NCI-H526 (cell line): ENCODE measurements at regions not wholly inside any gene's neighbourhood (a gene's known extent, or its start where the extent isn't known, plus 50 kb on each side); places are given as distances from the start of the nearest gene placed in this dataset.
"Not testable (repeated sequence)": the region's sequence is repeated elsewhere in the genome, so short reads cannot be mapped to it uniquely, and the experiment has no call there.

Experiments used
- DNase-seq, 2 experiments: peaks; one replicate each; lab custom pipeline; 2025; lab: John Stamatoyannopoulos, UW

- DNase-seq = no peak
These were observed 110.8 kb upstream of the SMURF2 start for GRCh38 chr17:64772845-64773299.

GRCh38 chr17:64771980-64772844, 110.1 kb upstream of the SMURF2 start:
- no peak for DNase-seq

- DNase-seq = no peak
These were observed 107.6 kb upstream of the SMURF2 start for GRCh38 chr17:64769712-64770111.

DNA sequence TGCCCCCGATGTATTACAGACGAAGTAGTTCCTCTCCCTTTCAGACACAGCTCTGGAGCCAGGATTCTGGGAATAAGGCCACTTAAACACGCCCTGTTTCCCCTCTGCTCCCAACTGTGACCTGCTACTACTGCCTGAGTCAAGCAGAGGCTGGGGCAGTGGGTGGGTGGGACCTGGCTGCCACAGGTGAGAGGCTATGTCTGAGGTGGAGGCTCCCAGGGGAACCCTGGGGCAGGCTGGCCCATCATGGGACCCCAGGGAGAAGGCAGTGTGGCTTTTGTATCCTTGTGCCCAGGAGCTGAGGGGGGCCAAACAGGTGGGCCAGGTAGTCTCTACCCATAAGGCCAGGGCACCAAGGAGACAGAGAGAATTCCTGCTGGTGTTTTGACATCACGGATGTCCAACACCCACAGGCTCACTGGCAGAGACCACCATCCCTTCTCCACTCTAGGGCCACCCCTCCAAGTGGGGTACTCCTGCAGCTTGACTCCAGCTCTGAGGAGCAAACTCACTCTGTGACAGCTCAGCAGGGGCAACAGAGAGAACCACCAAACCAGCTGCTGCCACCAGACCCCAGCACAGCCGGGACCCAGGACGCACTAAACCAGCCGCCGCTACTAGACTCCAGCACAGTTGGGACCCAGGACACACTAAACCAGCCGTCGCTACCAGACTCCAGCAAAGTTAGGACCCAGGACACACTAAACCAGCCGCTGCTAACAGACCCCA, 105.3 kb upstream of the SMURF2 start:
- DNase-seq = no peak

DNA sequence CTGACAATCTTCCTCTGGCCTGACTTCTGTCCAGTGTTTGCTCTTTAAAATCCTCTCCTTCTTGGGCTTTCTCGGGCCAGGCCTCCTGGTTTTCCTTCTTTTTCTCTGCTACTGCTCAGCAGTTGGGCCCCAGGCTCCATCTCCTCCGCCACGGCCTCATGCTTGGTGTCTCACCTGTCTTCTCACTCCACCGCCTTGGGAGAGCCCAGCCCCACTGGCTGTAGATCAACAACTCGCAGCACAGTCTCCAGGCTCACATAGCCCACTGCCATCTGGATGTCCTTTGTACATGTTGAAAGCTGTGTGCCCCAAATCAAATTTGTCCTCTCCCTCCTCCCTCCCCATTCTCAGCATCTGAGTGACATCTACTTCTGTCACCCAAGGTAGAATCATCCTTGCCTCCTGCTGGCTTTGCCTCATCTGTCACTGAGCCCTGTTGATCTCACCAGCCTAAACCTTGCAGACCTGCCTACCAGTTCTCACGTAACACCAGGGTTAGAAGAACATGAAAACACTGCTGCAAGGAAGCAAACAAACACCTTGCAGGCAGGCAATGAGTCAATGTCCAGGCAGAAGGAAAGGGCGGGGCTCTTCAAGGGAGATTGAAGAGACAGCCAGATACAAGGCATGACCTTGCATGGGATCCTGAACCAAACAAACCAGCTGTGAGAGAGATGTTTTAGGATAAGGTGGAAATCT, 103.2 kb upstream of the SMURF2 start:
- DNase-seq = no peak

DNA sequence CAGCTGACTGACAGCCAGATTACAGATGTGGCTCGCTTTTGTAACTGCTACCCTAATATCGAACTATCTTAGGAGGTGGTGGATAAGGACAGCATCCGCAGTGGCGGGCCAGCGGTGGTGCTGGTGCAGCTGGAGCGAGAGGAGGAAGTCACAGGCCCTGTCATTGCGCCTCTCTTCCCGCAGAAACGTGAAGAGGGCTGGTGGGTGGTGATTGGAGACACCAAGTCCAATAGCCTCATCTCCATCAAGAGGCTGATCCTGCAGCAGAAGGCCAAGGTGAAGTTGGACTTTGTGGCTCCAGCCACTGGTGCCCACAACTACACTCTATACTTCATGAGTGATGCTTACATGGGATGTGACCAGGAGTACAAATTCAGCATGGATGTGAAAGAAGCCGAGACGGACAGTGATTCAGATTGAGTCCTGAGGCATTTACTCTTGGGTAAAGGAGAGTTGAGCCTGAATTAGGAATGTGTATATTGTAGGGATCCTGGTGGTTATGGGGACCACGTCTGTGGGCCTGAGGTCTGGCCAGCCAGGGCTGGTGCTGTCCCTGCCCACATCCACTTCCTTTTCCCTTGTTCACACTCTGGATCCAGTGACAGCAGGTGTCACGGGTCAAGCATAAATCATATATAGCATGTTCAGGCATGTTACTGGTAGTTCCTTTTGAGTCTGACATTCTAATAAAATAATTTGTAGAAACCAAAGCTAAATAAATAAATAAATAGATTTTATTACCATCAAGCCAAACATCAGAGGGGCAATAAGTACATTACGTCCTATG, 89.0 kb upstream of the SMURF2 start:
- DNase-seq = no peak

- no peak for DNase-seq
These were observed 88.4 kb upstream of the SMURF2 start for GRCh38 chr17:64750478-64750877.

- no peak for DNase-seq
These were observed 87.2 kb upstream of the SMURF2 start for GRCh38 chr17:64749306-64749705.

- DNase-seq = no peak
These were observed 85.9 kb upstream of the SMURF2 start for GRCh38 chr17:64747938-64748540.

GRCh38 chr17:64742326-64742725, 80.2 kb upstream of the SMURF2 start:
- DNase-seq = no peak

GRCh38 chr17:64741916-64742315, 79.8 kb upstream of the SMURF2 start:
- DNase-seq = not testable (repeated sequence)

DNA sequence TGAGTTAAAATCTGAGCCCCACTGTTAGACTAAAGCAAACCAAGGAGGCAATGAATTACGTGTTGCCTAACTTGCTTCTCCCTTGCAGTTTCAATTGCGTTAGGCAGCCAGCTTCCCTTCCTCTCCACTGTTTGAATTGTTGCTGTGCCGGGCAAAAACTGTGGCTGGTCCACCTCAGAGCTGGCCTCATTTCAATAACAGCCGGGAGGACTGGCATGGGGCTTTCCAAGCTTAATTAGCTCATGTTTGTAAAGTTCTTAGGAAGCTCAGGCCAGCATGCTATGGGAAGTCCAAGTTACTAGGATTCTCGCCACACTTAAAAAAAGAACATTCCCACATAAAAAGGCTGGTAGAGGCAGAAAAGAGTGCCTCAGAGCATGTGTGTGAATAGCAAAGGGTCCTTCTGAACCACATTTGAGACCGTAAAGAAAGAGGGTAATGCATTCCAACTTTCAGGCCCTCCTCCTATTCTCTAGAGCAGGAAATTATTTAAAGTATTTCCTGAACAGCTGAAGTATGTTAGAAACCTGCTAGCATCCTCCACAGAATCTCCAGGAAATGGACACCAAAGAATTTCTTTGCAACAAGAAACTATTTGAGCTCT, 79.0 kb upstream of the SMURF2 start:
- DNase-seq = no peak

DNA sequence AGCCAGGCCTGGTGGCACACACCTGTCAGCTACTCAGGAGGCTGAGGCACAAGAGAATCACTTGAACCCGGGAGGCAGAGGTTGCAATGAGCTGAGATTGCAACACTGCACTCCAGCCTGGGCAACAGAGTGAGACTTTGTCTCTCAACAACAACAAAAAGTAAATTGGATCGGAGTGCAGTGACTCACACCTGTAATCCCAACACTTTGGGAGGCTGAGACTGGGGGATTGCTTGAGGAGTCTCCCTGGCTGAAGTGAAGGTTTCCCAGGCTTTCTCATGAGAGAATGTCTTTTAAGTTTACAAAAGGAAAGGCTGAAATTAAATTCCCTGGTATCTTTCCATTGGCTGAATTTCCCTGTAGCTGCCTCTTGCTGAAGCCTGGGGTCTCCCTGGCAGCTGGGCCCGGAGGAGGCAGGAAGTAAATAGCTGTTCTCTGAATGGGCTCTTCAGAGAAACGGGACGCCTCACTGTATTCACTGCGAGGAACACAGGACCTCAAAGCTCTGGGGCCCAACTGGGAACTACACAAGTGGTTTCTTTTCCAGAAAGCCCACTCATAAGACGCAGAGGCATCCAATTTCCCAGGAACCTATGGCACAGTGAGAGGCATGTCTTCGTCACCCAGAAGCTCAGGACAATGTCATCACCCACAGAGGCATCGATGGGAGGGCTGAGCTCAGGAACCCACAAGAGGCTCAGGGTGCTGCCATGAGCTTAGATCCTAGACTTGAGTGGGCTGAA, 77.4 kb upstream of the SMURF2 start:
- DNase-seq = no peak

- peak in 1 of 2 experiments; percentile 55 for DNase-seq
These were observed 74.8 kb upstream of the SMURF2 start for GRCh38 chr17:64736804-64737492.

DNA sequence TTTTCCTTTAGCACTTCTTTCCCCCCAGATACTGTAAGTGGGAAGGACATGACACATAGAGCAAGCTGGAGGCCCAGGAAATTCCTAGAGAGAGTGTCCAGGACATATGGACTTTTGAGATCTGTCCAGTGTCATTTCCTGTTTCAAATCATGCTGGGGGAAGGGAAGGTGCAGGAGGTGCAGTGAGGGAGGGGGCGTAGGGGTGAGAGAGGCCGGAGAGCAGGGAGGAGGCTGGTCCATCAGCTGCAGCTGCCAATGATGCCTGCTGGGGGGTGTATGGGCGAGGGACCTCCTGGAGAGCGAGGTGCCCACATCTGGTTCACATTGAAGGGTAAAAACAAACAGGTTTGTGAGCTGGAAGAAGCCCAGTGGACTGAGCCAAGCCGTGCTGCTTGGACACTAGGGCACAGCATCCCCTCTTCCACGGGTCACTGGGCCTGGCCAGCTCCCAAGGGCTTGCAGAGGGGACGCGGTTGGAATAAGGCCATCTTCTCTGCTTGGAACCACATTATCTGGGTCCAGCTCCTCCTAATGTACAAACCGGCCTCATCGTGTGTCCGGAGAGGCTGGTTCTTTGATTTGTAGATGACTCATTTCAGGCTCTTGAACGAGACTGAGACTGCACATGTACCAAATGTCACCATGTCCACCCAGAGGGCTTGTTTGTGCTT, 70.4 kb upstream of the SMURF2 start:
- no peak for DNase-seq

DNA sequence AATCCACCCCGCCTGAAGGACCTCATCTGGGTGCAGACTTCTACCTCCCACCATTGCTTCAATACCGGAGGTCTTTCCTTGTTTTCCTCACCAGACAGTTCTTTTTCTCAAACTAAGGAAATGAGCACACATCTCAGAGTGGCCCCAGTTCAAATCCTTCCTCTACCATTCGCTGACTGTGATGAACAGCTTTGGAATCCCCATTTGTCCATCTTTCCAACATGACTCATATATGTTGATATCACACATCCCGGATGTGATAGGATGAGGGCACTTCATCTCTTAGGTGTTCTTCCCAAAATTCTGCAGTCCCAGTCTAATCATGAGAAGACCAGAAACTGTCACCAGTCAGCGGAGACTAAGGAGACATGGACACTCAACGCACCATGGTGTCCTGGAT, 67.9 kb upstream of the SMURF2 start:
- DNase-seq = not testable (repeated sequence)

DNA sequence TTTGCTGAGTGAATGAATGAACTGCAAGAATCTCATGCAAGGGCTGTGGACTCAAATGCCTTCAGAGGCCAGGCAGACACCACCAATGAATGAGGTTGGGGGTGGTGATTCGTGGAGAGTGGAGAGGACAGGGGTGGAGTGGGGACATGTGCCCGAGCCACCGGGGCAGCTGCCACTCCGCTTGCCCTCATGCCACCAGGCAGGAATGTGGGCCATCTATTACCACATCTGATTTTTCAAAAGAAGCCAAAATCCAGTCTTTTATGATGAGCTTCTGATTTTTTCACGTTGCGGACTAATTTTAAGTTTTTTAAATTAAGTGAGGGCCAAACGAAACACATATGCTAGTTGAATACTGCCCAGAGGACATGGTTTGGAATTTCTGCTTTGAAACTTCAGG, 67.1 kb upstream of the SMURF2 start:
- DNase-seq = no peak

- no peak for DNase-seq
These were observed 66.1 kb upstream of the SMURF2 start for GRCh38 chr17:64728041-64728695.
